ENCODE measurements at regions not wholly inside any gene's neighbourhood (a gene's known extent, or its start where the extent isn't known, plus 50 kb on each side); places are given as distances from the start of the nearest gene placed in this dataset.

DNA sequence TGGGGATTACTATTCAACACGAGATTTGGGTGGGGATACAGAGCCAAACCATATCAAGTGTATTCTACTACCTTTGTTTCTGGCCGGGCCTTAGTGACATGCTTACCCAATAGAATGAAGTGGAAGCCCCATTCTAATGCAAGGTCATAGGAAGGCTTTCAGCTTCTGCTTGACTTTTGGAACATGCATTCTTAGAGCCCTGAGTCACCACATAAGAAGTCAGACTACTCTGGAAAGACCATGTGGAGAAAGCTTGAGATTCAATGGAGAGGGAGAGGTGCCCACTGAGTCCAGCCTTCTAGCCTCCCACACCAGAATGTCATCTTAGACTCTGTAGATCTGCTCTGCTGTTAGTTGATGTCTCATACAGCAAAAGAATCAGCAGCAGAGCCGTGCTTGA lies 155.7 kb upstream of the FBN2 start:
- TF ChIP-seq, protein P1, sequence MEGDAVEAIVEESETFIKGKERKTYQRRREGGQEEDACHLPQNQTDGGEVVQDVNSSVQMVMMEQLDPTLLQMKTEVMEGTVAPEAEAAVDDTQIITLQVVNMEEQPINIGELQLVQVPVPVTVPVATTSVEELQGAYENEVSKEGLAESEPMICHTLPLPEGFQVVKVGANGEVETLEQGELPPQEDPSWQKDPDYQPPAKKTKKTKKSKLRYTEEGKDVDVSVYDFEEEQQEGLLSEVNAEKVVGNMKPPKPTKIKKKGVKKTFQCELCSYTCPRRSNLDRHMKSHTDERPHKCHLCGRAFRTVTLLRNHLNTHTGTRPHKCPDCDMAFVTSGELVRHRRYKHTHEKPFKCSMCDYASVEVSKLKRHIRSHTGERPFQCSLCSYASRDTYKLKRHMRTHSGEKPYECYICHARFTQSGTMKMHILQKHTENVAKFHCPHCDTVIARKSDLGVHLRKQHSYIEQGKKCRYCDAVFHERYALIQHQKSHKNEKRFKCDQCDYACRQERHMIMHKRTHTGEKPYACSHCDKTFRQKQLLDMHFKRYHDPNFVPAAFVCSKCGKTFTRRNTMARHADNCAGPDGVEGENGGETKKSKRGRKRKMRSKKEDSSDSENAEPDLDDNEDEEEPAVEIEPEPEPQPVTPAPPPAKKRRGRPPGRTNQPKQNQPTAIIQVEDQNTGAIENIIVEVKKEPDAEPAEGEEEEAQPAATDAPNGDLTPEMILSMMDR (IDR thresholded peaks at IDR 0.05 in 4 of 5, conservative IDR thresholded peaks at IDR 0.05 in 1 of 5) = no peak
- no peak for TF ChIP-seq POLR2A (IDR thresholded peaks at IDR 0.05)

Data from gastrocnemius medialis (tissue), 4 donors.